HepG2 (cell line): ENCODE measurements at regions not wholly inside any gene's neighbourhood (a gene's known extent, or its start where the extent isn't known, plus 50 kb on each side); places are given as distances from the start of the nearest gene placed in this dataset.

Experiments
- ATAC-seq: fragments of 200-7000 bp; cut with Tn5 transposase; 3 replicates; pipeline ENCODE4 v1.9.1; 2020; ENCODE audit warnings: mild to moderate bottlenecking, moderate library complexity
- BruUV-seq: library from RNA; stranded (reverse); fragments of 400-500 nt; replicated peaks from 2 replicates; lab custom pipeline; 2021; lab: Mats Ljungman, UMichigan
- CTCF ChIA-PET: fragments of 300-600 bp; formaldehyde crosslinking; extraction: SDS; loops from one replicate; lab custom pipeline; 2021; ENCODE audit warnings: low total read pairs, inconsistent platforms, low intra/inter-chr PET ratio; lab: Yijun Ruan, JAX
- POLR2A ChIA-PET: fragments of 350-600 bp; sonication (Branson Sonifier 250); formaldehyde crosslinking; loops from one replicate; lab custom pipeline; 2020; ENCODE audit warnings: antibody characterized with exemption, inconsistent platforms; lab: Yijun Ruan, JAX
- DNase-seq: peaks from one replicate; pipeline ENCODE4 v3.0.0-alpha.2; 2015; ENCODE audit warnings: low spot score
- FAIRE-seq: peaks from 3 replicates; lab custom pipeline; 2011; peaks lifted over from hg19 to GRCh38; lab: Jason Lieb, UNC
- H2AFZ ChIP-seq: one replicate; pipeline ENCODE4 v1.6.1; 2011; ENCODE audit warnings: low read length, inconsistent platforms
- H3K27ac ChIP-seq: fragments of 300-600 bp; 3 replicates; pipeline ENCODE4 v1.8.0; 2011; ENCODE audit warnings: mixed run types, mild to moderate bottlenecking, mixed read lengths, low read length, inconsistent platforms; ENCODE audit not compliant: insufficient read depth; ENCODE audit errors: extremely low read length
- H3K27me3 ChIP-seq, 2 experiments: fragments of 200-600 bp in 1 of 2; 2 replicates in 1 of 2; 3 replicates in 1 of 2; pipeline versions ENCODE4 v1.6.0 to v1.8.0; 2011; ENCODE audit warnings: low read length in 2 of 2, mild to moderate bottlenecking in 2 of 2, moderate library complexity in 2 of 2, inconsistent platforms in 1 of 2; ENCODE audit not compliant: insufficient read depth in 2 of 2, control insufficient read depth in 1 of 2
- H3K36me3 ChIP-seq, 2 experiments: fragments of 200-600 bp in 1 of 2; replicated peaks in 1 of 2; 2 replicates in 1 of 2; 3 replicates in 1 of 2; pipeline versions ENCODE4 v1.5.1 to v1.8.0; 2011; ENCODE audit warnings: low read length in 2 of 2, inconsistent platforms in 1 of 2; ENCODE audit not compliant: insufficient read depth in 2 of 2, control insufficient read depth in 1 of 2
- H3K4me1 ChIP-seq: 2 replicates; pipeline ENCODE4 v1.5.1; 2012; ENCODE audit warnings: low read length, inconsistent platforms; ENCODE audit not compliant: insufficient read depth
- H3K4me2 ChIP-seq: 2 replicates; pipeline ENCODE4 v1.6.0; 2011; ENCODE audit warnings: low read depth, low read length, inconsistent platforms
- H3K4me3 ChIP-seq, 3 experiments: fragments of 200-600 bp in 1 of 3; sonication (generic), shearing (Covaris generic) in 1 of 3; replicated peaks in 1 of 3; 2 replicates each; pipeline ENCODE4 v1.5.1; 2011 to 2016; ENCODE audit warnings: low read length in 3 of 3, inconsistent platforms in 2 of 3, low read depth in 2 of 3, mild to moderate bottlenecking in 2 of 3, control low read depth in 1 of 3, mixed read lengths in 1 of 3; ENCODE audit not compliant: insufficient read depth in 1 of 3
- H3K79me2 ChIP-seq: one replicate; pipeline ENCODE4 v1.6.1; 2011; ENCODE audit warnings: low read length, inconsistent platforms; ENCODE audit not compliant: insufficient read depth
- H3K9ac ChIP-seq: 2 replicates; pipeline ENCODE4 v1.6.0; 2011; ENCODE audit warnings: mild to moderate bottlenecking, low read depth, low read length, inconsistent platforms; ENCODE audit not compliant: insufficient read depth
- H3K9me3 ChIP-seq: 2 replicates; pipeline ENCODE4 v1.5.1; 2012; ENCODE audit warnings: mild to moderate bottlenecking, low read length
- H4K20me1 ChIP-seq: 2 replicates; pipeline ENCODE4 v1.6.0; 2011; ENCODE audit warnings: inconsistent platforms, mild to moderate bottlenecking, low read length, moderate library complexity; ENCODE audit not compliant: insufficient read depth
- ATF7 ChIP-seq, 2 experiments: fragments of 450-650 bp in 1 of 2; sonication (generic) in 1 of 2; formaldehyde crosslinking in 1 of 2; IDR thresholded peaks; 2 replicates each; pipeline versions ENCODE4 v1.4.0 to v1.6.1; 2016 to 2020; ENCODE audit warnings: antibody characterized with exemption in 1 of 2, mild to moderate bottlenecking in 1 of 2, missing genetic modification reagents in 1 of 2
- ELF4 ChIP-seq: sonication (generic); formaldehyde crosslinking; IDR thresholded peaks from 2 replicates; pipeline ENCODE4 v1.5.0; 2020; ENCODE audit warnings: missing genetic modification reagents, mild to moderate bottlenecking, moderate library complexity, borderline replicate concordance
- FOXC1 ChIP-seq: sonication (generic); formaldehyde crosslinking; IDR thresholded peaks from 2 replicates; pipeline ENCODE4 v1.8.0; 2022; ENCODE audit warnings: mild to moderate bottlenecking, missing genetic modification reagents, borderline replicate concordance
- FOXK1 ChIP-seq: sonication (generic); formaldehyde crosslinking; IDR thresholded peaks from 2 replicates; pipeline ENCODE4 v1.4.0; 2020; ENCODE audit warnings: low read depth, missing genetic modification reagents, borderline replicate concordance
- GATAD1 ChIP-seq: IDR thresholded peaks from 2 replicates; pipeline ENCODE4 v1.6.1; 2016; ENCODE audit warnings: missing genetic modification reagents, missing compliant biosample characterization
- RAD51 ChIP-seq: fragments of 450-650 bp; IDR thresholded peaks from 2 replicates; pipeline ENCODE4 v1.6.1; 2016; ENCODE audit warnings: borderline replicate concordance
- RORA ChIP-seq: sonication (generic); formaldehyde crosslinking; IDR thresholded peaks from 2 replicates; pipeline ENCODE4 v1.5.0; 2020; ENCODE audit warnings: mild to moderate bottlenecking, missing genetic modification reagents, moderate library complexity
- SMAD9 ChIP-seq: sonication (generic); formaldehyde crosslinking; IDR thresholded peaks from 2 replicates; pipeline ENCODE4 v1.5.1; 2020; ENCODE audit warnings: mild to moderate bottlenecking, missing genetic modification reagents
- TIGD3 ChIP-seq: sonication (generic); formaldehyde crosslinking; IDR thresholded peaks from 2 replicates; pipeline ENCODE4 v1.5.1; 2020; ENCODE audit warnings: mild to moderate bottlenecking, missing genetic modification reagents, borderline replicate concordance
- TP53 ChIP-seq: sonication (generic); formaldehyde crosslinking; conservative IDR thresholded peaks from 2 replicates; pipeline ENCODE4 v1.4.0; 2020; ENCODE audit warnings: missing genetic modification reagents
- YEATS4 ChIP-seq: sonication (generic); formaldehyde crosslinking; IDR thresholded peaks from 2 replicates; pipeline ENCODE4 v1.4.0; 2020; ENCODE audit warnings: missing genetic modification reagents, borderline replicate concordance
- ZFAT ChIP-seq: sonication (generic); formaldehyde crosslinking; conservative IDR thresholded peaks from 2 replicates; pipeline ENCODE4 v1.8.1; 2023; ENCODE audit warnings: missing genetic modification reagents, inconsistent platforms
- ZFP90 ChIP-seq: sonication (generic); formaldehyde crosslinking; IDR thresholded peaks from 2 replicates; pipeline ENCODE4 v1.8.0; 2022; ENCODE audit warnings: missing genetic modification reagents, mild to moderate bottlenecking, inconsistent platforms, borderline replicate concordance
- ZFX ChIP-seq: sonication (generic); formaldehyde crosslinking; IDR thresholded peaks from 2 replicates; pipeline ENCODE4 v1.4.0; 2020; ENCODE audit warnings: mild to moderate bottlenecking, low read depth, missing genetic modification reagents, moderate library complexity
- ZNF235 ChIP-seq: sonication (generic); formaldehyde crosslinking; IDR thresholded peaks from 2 replicates; pipeline ENCODE4 v1.8.1; 2023; ENCODE audit warnings: mild to moderate bottlenecking, missing genetic modification reagents, borderline replicate concordance
- ZNF326 ChIP-seq: sonication (generic); formaldehyde crosslinking; IDR thresholded peaks from 2 replicates; pipeline ENCODE4 v1.4.0; 2020; ENCODE audit warnings: missing genetic modification reagents, borderline replicate concordance
- ZNF331 ChIP-seq: sonication (generic); formaldehyde crosslinking; IDR thresholded peaks from 2 replicates; pipeline ENCODE4 v1.4.0; 2020; ENCODE audit warnings: missing genetic modification reagents
- ZNF678 ChIP-seq: sonication (generic); formaldehyde crosslinking; IDR thresholded peaks from 2 replicates; pipeline ENCODE4 v1.4.0; 2020; ENCODE audit warnings: mild to moderate bottlenecking, missing genetic modification reagents
- ZNF687 ChIP-seq: sonication (generic); formaldehyde crosslinking; IDR thresholded peaks from 2 replicates; pipeline ENCODE4 v1.5.1; 2020; ENCODE audit warnings: mild to moderate bottlenecking, missing genetic modification reagents, moderate library complexity
- WGBS: methylation state at CpG from one replicate; pipeline ENCODE4 v1.1.6; 2017; ENCODE audit warnings: low lambda C conversion rate; 5-methylcytosine and 5-hydroxymethylcytosine counted together
- in situ Hi-C: cut with HindIII; loops from 2 replicates; pipeline ENCODE4 v1.10.0; 2017; ENCODE audit warnings: low pct_unique_long_range_greater_than_20kb; ENCODE audit not compliant: extremely low pct_ligation_motif_present
- intact Hi-C: fragments of 100-400 bp; cut with micrococcal nuclease; formaldehyde crosslinking; loops from one replicate; pipeline ENCODE4 v1.10.0; 2022; ENCODE audit not compliant: unreplicated experiment
- TF ChIP-seq, protein P1 (sequence below): sonication (generic); formaldehyde crosslinking; IDR thresholded peaks from 2 replicates; pipeline ENCODE4 v1.5.1; 2020; ENCODE audit warnings: missing genetic modification reagents, mild to moderate bottlenecking, borderline replicate concordance

DNA sequence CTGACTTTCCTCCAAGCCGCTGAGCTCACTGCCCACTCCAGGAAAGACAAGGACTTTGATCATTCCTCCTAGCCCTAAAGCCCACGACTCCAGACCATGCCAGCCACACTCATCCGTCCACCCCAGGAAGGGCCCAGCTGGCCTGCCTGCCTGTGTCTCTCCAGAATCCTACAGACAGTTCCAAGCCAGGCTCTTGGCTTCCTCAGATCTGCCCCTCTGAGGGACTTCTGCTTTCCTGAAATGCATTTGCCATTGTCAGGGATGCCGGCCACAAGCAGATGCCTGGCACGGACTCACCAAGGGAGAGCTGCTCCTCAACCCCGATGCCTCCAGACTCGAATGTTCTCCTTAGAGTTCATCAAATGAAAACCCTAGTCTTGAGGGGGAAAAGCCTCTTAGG lies 155.8 kb downstream of the OAT start:
- no peaks in the 10 kb centered on the region for H3K36me3 ChIP-seq
- H3K4me1 ChIP-seq, result no peaks in the 10 kb centered on the region
- H3K9me3 ChIP-seq, result no peaks in the 10 kb centered on the region
- WGBS, result 0% methylated on average over 5 of the region's 7 CpGs
- no peak overlapping the region for H3K4me2 ChIP-seq
- no peaks in the 10 kb centered on the region for H3K79me2 ChIP-seq
- in situ Hi-C loops (loop anchor here (5.0 to 25.0 kb wide), 2 partner anchors 124 to 276 kb away; no protein-coding TSS in a partner anchor), intact Hi-C loops (no loop called here)
- no peaks in the 10 kb centered on the region for H4K20me1 ChIP-seq
- TF ChIP-seq ZNF331 (no peak), RAD51 (no peak), RORA (CRISPR knock-in tag) (no peak), ZNF235 (no peak), ZNF678 (CRISPR knock-in tag) (no peak), ZFX (CRISPR knock-in tag) (no peak), YEATS4 (CRISPR knock-in tag) (no peak), ZFAT (CRISPR knock-in tag) (no peak), ZFP90 (CRISPR knock-in tag) (no peak), ZNF326 (CRISPR knock-in tag) (no peak), ZNF687 (no peak), GATAD1 (CRISPR knock-in tag) (no peak), SMAD9 (no peak), FOXK1 (CRISPR knock-in tag) (no peak), ATF7 (IDR thresholded peaks at IDR 0.05) (no peak), ATF7 (CRISPR knock-in tag; IDR thresholded peaks at IDR 0.05) (no peak), TIGD3 (CRISPR knock-in tag) (no peak), ELF4 (no peak), FOXC1 (no peak), TP53 (CRISPR knock-in tag) (no peak)
- TF ChIP-seq, protein P1, sequence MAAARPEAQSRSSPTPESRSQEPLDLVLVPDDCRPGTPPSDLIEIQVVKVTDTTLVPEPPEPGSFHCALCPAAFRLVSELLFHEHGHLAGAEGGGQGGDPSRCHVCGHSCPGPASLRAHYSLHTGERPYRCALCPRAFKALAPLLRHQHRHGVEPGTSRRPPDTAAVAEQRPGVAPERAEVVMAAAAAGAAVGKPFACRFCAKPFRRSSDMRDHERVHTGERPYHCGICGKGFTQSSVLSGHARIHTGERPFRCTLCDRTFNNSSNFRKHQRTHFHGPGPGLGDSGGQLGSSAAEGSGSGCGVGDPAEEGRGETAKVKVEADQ (CRISPR knock-in tag), result no peak
- ChIA-PET CTCF (no interaction called here), POLR2A (no interaction called here)
- no peak overlapping the region for H3K4me3 ChIP-seq
- FAIRE-seq (no peak), DNase-seq (no peak), ATAC-seq (no peak)
- H3K27me3 ChIP-seq, result peaks cover 15 to 64% of the 10 kb centered on the region in 2 experiments
- BruUV-seq, result no TSS peak
- no peak overlapping the region for H2AFZ ChIP-seq
- H3K27ac ChIP-seq, result no peak overlapping the region
- no peak overlapping the region for H3K9ac ChIP-seq
